K562 (cell line): ENCODE measurements at regions not wholly inside any gene's neighbourhood (a gene's known extent, or its start where the extent isn't known, plus 50 kb on each side); places are given as distances from the start of the nearest gene placed in this dataset.

Experiments used
- CREB1 ChIP-seq, 2 experiments: sonication (generic) in 1 of 2; formaldehyde crosslinking in 1 of 2; IDR thresholded peaks; 2 replicates each; pipeline versions ENCODE4 v1.6.1 to v1.8.0; 2012 to 2022; ENCODE audit warnings: inconsistent platforms in 1 of 2, mild to moderate bottlenecking in 1 of 2, missing genetic modification reagents in 1 of 2, moderate library complexity in 1 of 2
- CTCFL ChIP-seq: IDR thresholded peaks from 2 replicates; pipeline ENCODE4 v1.6.1; 2011; ENCODE audit warnings: borderline replicate concordance, low read depth, mild to moderate bottlenecking, moderate library complexity, low read length; ENCODE audit not compliant: insufficient read depth, poor library complexity, severe bottlenecking
- FOSL1 ChIP-seq: fragments of 200-800 bp; sonication (Bioruptor generic); conservative IDR thresholded peaks from 2 replicates; pipeline ENCODE4 v1.6.1; 2016; ENCODE audit warnings: missing genetic modification characterization, missing compliant biosample characterization
- GTF2E2 ChIP-seq: fragments of 200-800 bp; sonication (Bioruptor generic); IDR thresholded peaks from 2 replicates; pipeline ENCODE4 v1.6.1; 2016; ENCODE audit warnings: missing genetic modification characterization, missing compliant biosample characterization
- HIVEP1 ChIP-seq: fragments of 250-450 bp; sonication (Bioruptor Pico); IDR thresholded peaks from 2 replicates; pipeline ENCODE4 v1.4.0; 2020; ENCODE audit warnings: mild to moderate bottlenecking
- MIER1 ChIP-seq: fragments of 450-650 bp; IDR thresholded peaks from 2 replicates; pipeline ENCODE4 v1.6.1; 2016; ENCODE audit warnings: antibody characterized with exemption, mild to moderate bottlenecking, low read depth
- POLR3G ChIP-seq: IDR thresholded peaks from 2 replicates; pipeline ENCODE4 v1.6.1; 2011; ENCODE audit not compliant: insufficient read length, insufficient replicate concordance; ENCODE audit errors: extremely low read depth
- RUNX1 ChIP-seq: sonication (generic); IDR thresholded peaks from 2 replicates; pipeline ENCODE4 v1.6.1; 2016; ENCODE audit warnings: antibody characterized with exemption, low read depth
- SNAPC5 ChIP-seq: fragments of 250-450 bp; sonication (Bioruptor Pico); IDR thresholded peaks from 2 replicates; pipeline ENCODE4 v1.8.0; 2021; ENCODE audit warnings: moderate library complexity, mild to moderate bottlenecking, inconsistent platforms
- SOX6 ChIP-seq: fragments of 450-650 bp; IDR thresholded peaks from 2 replicates; pipeline ENCODE4 v1.6.1; 2014; ENCODE audit warnings: mild to moderate bottlenecking
- SRSF1 ChIP-seq: fragments of 200-400 bp; formaldehyde crosslinking; IDR thresholded peaks from 2 replicates; pipeline ENCODE4 v1.6.1; 2017; ENCODE audit warnings: mild to moderate bottlenecking, low read depth, low read length, moderate library complexity
- SRSF3 ChIP-seq: fragments of 200-400 bp; formaldehyde crosslinking; IDR thresholded peaks from 2 replicates; pipeline ENCODE4 v1.6.1; 2016; ENCODE audit warnings: mild to moderate bottlenecking, low read length, moderate library complexity; ENCODE audit not compliant: insufficient read depth
- U2AF2 ChIP-seq: fragments of 200-400 bp; formaldehyde crosslinking; optimal IDR thresholded peaks from 2 replicates; pipeline ENCODE3; 2017; ENCODE audit warnings: low read depth, mild to moderate bottlenecking, low read length
- ZNF133 ChIP-seq: fragments of 250-450 bp; sonication (Bioruptor Pico); IDR thresholded peaks from 2 replicates; pipeline ENCODE4 v1.4.0; 2020; ENCODE audit warnings: mild to moderate bottlenecking
- ZNF232 ChIP-seq: sonication (generic); formaldehyde crosslinking; IDR thresholded peaks from 2 replicates; pipeline ENCODE4 v1.8.0; 2022; ENCODE audit warnings: mild to moderate bottlenecking, missing genetic modification reagents
- ZNF518B ChIP-seq: fragments of 250-450 bp; sonication (Bioruptor Pico); IDR thresholded peaks from 2 replicates; pipeline ENCODE4 v1.5.0; 2021; ENCODE audit warnings: mild to moderate bottlenecking, moderate library complexity
- ZSCAN29 ChIP-seq: fragments of 450-650 bp; IDR thresholded peaks from 2 replicates; pipeline ENCODE4 v1.6.1; 2017
- TF ChIP-seq, protein P1 (sequence below): sonication (generic); formaldehyde crosslinking; IDR thresholded peaks from 2 replicates; pipeline ENCODE4 v1.8.0; 2022; ENCODE audit warnings: missing genetic modification reagents, mild to moderate bottlenecking, moderate library complexity, borderline replicate concordance
- TF ChIP-seq, protein P2 (sequence below), 3 experiments: IDR thresholded peaks in 2 of 3; conservative IDR thresholded peaks in 1 of 3; 2 replicates each; pipeline ENCODE4 v1.5.1; 2011 to 2012; ENCODE audit warnings: low read length in 3 of 3, mild to moderate bottlenecking in 3 of 3, control low read depth in 2 of 3, improper control_type of control experiment in 1 of 3, inconsistent platforms in 1 of 3, low read depth in 1 of 3, mixed read lengths in 1 of 3, moderate library complexity in 1 of 3; ENCODE audit not compliant: insufficient read depth in 2 of 3

DNA sequence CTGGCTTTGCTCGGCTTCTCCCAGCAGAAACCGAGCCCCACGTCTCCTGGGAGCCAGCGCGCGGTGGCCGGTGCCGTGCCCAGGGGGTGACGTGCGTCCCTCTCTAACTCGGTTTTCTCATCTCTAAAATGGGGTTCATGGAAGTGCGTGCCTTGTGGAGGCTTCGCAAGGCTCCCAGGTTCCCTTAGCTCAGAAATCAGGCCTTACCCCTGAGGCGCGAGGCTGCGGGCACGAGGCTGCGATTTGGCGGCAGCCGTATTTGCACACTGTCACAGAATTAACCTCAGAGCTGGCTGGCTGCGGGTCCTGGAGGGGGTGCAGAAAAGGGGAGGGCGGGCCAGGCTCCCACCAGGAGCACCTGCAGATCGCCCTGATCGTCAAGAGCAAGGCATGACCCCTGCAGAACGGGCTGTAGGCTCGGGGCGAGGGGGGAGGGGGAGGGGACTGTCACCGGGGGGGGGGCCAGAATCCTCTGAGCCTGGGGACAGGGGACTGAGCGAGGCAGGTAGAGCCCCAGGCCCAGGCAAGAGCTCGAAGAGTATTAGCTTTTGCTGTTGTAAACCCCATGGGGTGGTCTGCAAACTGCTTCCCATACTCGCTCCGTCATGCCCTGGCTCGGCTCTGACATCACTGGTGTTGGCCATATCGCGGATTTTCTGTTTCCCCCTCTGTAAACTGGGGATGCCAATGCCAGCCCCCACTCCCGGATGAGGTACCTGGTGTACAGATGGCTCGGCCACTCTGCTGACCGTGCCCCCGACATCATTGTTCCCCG lies 62.2 kb downstream of the CCNE1 start (continued):
- TF ChIP-seq ZNF518B (no peak), MIER1 (no peak), GTF2E2 (tag) (no peak), SOX6 (no peak), RUNX1 (no peak), CTCFL (no peak), CREB1 (IDR thresholded peaks at IDR 0.05) (no peak), CREB1 (CRISPR knock-in tag; IDR thresholded peaks at IDR 0.05) (0 out of 2 replicates have a peak, but pooled peaks have one; percentile 4), SRSF1 (no peak), ZNF232 (CRISPR knock-in tag) (no peak), ZSCAN29 (no peak), SNAPC5 (CRISPR knock-in tag) (no peak), U2AF2 (no peak), POLR3G (no peak), HIVEP1 (CRISPR knock-in tag) (no peak), FOSL1 (tag) (no peak), ZNF133 (CRISPR knock-in tag) (no peak), SRSF3 (no peak)
- TF ChIP-seq, protein P1, sequence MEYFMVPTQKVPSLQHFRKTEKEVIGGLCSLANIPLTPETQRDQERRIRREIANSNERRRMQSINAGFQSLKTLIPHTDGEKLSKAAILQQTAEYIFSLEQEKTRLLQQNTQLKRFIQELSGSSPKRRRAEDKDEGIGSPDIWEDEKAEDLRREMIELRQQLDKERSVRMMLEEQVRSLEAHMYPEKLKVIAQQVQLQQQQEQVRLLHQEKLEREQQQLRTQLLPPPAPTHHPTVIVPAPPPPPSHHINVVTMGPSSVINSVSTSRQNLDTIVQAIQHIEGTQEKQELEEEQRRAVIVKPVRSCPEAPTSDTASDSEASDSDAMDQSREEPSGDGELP (CRISPR knock-in tag) = peak; percentile 1; the same call in 1 of the 2 replicates
- TF ChIP-seq, protein P2, sequence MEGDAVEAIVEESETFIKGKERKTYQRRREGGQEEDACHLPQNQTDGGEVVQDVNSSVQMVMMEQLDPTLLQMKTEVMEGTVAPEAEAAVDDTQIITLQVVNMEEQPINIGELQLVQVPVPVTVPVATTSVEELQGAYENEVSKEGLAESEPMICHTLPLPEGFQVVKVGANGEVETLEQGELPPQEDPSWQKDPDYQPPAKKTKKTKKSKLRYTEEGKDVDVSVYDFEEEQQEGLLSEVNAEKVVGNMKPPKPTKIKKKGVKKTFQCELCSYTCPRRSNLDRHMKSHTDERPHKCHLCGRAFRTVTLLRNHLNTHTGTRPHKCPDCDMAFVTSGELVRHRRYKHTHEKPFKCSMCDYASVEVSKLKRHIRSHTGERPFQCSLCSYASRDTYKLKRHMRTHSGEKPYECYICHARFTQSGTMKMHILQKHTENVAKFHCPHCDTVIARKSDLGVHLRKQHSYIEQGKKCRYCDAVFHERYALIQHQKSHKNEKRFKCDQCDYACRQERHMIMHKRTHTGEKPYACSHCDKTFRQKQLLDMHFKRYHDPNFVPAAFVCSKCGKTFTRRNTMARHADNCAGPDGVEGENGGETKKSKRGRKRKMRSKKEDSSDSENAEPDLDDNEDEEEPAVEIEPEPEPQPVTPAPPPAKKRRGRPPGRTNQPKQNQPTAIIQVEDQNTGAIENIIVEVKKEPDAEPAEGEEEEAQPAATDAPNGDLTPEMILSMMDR (IDR thresholded peaks at IDR 0.05 in 2 of 3, conservative IDR thresholded peaks at IDR 0.05 in 1 of 3; ENCODE audit: insufficient read depth in 2 of 3, low read depth in 1 of 3, low read length in 3 of 3) = peak in 1 of 3 experiments; percentile 34; a peak in 1 of 6 replicates
